ENCODE measurements at regions not wholly inside any gene's neighbourhood (a gene's known extent, or its start where the extent isn't known, plus 50 kb on each side); places are given as distances from the start of the nearest gene placed in this dataset.
A peak's percentile ranks its signal among the peaks of the same experiment; 100 is the strongest.

GRCh38 chr7:116432527-116432916, 67.0 kb upstream of the CAV2 start:
- Histone ChIP-seq H3K4me3 (ENCODE audit: control insufficient read depth in 2 of 3, extremely low read depth in 1 of 3, insufficient read depth in 2 of 3, low read depth in 1 of 3, low read length in 3 of 3) (no peak overlapping the region), H3K27me3 (ENCODE audit: control insufficient read depth, extremely low read depth, insufficient read depth, low read length) (no peaks in the 10 kb centered on the region), H3K9me1 (ENCODE audit: control insufficient read depth, extremely low read depth, insufficient read depth, low read length) (no peaks in the 10 kb centered on the region), H3K4me2 (ENCODE audit: control insufficient read depth, extremely low read depth, insufficient read depth, low read depth, low read length) (no peak overlapping the region), H3K27ac (ENCODE audit: control insufficient read depth, insufficient read depth, low read length) (no peak overlapping the region), H4K20me1 (ENCODE audit: control insufficient read depth, extremely low read depth, insufficient read depth, low read length) (no peaks in the 10 kb centered on the region), H3K36me3 (ENCODE audit: control insufficient read depth in 2 of 2, extremely low read depth in 1 of 2, insufficient read depth in 2 of 2, low read length in 2 of 2) (no peaks in the 10 kb centered on the region), H2AFZ (ENCODE audit: control insufficient read depth, low read length) (no peak overlapping the region), H3K9me3 (ENCODE audit: control insufficient read depth, low read depth, low read length) (no peaks in the 10 kb centered on the region), H3K4me1 (ENCODE audit: control insufficient read depth, extremely low read depth, insufficient read depth, low read length) (peaks cover 25% of the 10 kb centered on the region), H3K79me2 (ENCODE audit: control insufficient read depth, insufficient read depth, low read length) (no peaks in the 10 kb centered on the region), H3K9ac (ENCODE audit: control insufficient read depth, extremely low read depth, insufficient read depth, low read length) (no peak overlapping the region)
- dilution Hi-C loops (cut with MboI; ENCODE audit: extremely low pct_ligation_motif_present, low sequenced_read_pairs): no loop called here
- TF ChIP-seq, protein P1, sequence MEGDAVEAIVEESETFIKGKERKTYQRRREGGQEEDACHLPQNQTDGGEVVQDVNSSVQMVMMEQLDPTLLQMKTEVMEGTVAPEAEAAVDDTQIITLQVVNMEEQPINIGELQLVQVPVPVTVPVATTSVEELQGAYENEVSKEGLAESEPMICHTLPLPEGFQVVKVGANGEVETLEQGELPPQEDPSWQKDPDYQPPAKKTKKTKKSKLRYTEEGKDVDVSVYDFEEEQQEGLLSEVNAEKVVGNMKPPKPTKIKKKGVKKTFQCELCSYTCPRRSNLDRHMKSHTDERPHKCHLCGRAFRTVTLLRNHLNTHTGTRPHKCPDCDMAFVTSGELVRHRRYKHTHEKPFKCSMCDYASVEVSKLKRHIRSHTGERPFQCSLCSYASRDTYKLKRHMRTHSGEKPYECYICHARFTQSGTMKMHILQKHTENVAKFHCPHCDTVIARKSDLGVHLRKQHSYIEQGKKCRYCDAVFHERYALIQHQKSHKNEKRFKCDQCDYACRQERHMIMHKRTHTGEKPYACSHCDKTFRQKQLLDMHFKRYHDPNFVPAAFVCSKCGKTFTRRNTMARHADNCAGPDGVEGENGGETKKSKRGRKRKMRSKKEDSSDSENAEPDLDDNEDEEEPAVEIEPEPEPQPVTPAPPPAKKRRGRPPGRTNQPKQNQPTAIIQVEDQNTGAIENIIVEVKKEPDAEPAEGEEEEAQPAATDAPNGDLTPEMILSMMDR (optimal IDR thresholded peaks at IDR 0.05 in 1 of 3, IDR thresholded peaks at IDR 0.05 in 1 of 3, conservative IDR thresholded peaks at IDR 0.05 in 1 of 3; ENCODE audit: extremely low read depth in 1 of 3, insufficient read depth in 2 of 3, low read length in 3 of 3): no peak
- TF ChIP-seq EZH2 (IDR thresholded peaks at IDR 0.05; ENCODE audit: low read length): no peak
- DNase-seq (ENCODE audit: low read depth, low spot score) (no peak), FAIRE-seq (peak; percentile 56)

- Histone ChIP-seq H4K20me1 (ENCODE audit: control insufficient read depth, extremely low read depth, insufficient read depth, low read length) (no peaks in the 10 kb centered on the region), H3K4me2 (ENCODE audit: control insufficient read depth, extremely low read depth, insufficient read depth, low read depth, low read length) (no peak overlapping the region), H3K4me1 (ENCODE audit: control insufficient read depth, extremely low read depth, insufficient read depth, low read length) (peaks cover 25% of the 10 kb centered on the region), H3K36me3 (ENCODE audit: control insufficient read depth in 2 of 2, extremely low read depth in 1 of 2, insufficient read depth in 2 of 2, low read length in 2 of 2) (no peaks in the 10 kb centered on the region), H3K79me2 (ENCODE audit: control insufficient read depth, insufficient read depth, low read length) (no peaks in the 10 kb centered on the region), H3K9me3 (ENCODE audit: control insufficient read depth, low read depth, low read length) (no peaks in the 10 kb centered on the region), H3K9ac (ENCODE audit: control insufficient read depth, extremely low read depth, insufficient read depth, low read length) (no peak overlapping the region), H3K9me1 (ENCODE audit: control insufficient read depth, extremely low read depth, insufficient read depth, low read length) (no peaks in the 10 kb centered on the region), H3K4me3 (ENCODE audit: control insufficient read depth in 2 of 3, extremely low read depth in 1 of 3, insufficient read depth in 2 of 3, low read depth in 1 of 3, low read length in 3 of 3) (no peak overlapping the region), H3K27ac (ENCODE audit: control insufficient read depth, insufficient read depth, low read length) (no peak overlapping the region), H3K27me3 (ENCODE audit: control insufficient read depth, extremely low read depth, insufficient read depth, low read length) (no peaks in the 10 kb centered on the region), H2AFZ (ENCODE audit: control insufficient read depth, low read length) (no peak overlapping the region)
- TF ChIP-seq, protein P1 (optimal IDR thresholded peaks at IDR 0.05 in 1 of 3, IDR thresholded peaks at IDR 0.05 in 1 of 3, conservative IDR thresholded peaks at IDR 0.05 in 1 of 3; ENCODE audit: extremely low read depth in 1 of 3, insufficient read depth in 2 of 3, low read length in 3 of 3): no peak
- no peak for TF ChIP-seq EZH2 (IDR thresholded peaks at IDR 0.05; ENCODE audit: low read length)
- dilution Hi-C loops (cut with MboI; ENCODE audit: extremely low pct_ligation_motif_present, low sequenced_read_pairs): no loop called here
- no peak for DNase-seq (ENCODE audit: low read depth, low spot score)
- FAIRE-seq: peak; percentile 59
These were observed 66.3 kb upstream of the CAV2 start for GRCh38 chr7:116433246-116433645.
